Lower leg skin (tissue), 4 donors: ENCODE measurements at regions not wholly inside any gene's neighbourhood (a gene's known extent, or its start where the extent isn't known, plus 50 kb on each side); places are given as distances from the start of the nearest gene placed in this dataset.

Experiments
- DNase-seq, 2 donors: peaks; one replicate each; pipeline ENCODE4 v3.0.0-alpha.2; 2019; ENCODE audit warnings: low spot score in 2 of 2
- H3K4me3 ChIP-seq: fragments of 200-600 bp; sonication (generic); 2 replicates; pipeline ENCODE4 v1.5.1; 2017; ENCODE audit warnings: mild to moderate bottlenecking, low read depth; ENCODE audit not compliant: poor library complexity, severe bottlenecking
- CTCF ChIP-seq, 3 donors: fragments of 450-650 bp; IDR thresholded peaks; one replicate each; pipeline ENCODE4 v1.5.1; 2016; ENCODE audit warnings: antibody characterized with exemption in 3 of 3, mild to moderate bottlenecking in 3 of 3, moderate library complexity in 2 of 3
- POLR2A ChIP-seq, 2 donors: fragments of 450-650 bp; IDR thresholded peaks; one replicate each; pipeline ENCODE4 v1.6.1; 2016 to 2017; ENCODE audit warnings: antibody characterized with exemption in 2 of 2, mild to moderate bottlenecking in 1 of 2, moderate library complexity in 1 of 2
- WGBS, 2 donors: methylation state at CpG; one replicate each; pipeline ENCODE4 v1.1.5; 2018; 5-methylcytosine and 5-hydroxymethylcytosine counted together
- intact Hi-C: fragments of 100-400 bp; cut with DNase I; formaldehyde crosslinking; loops from one replicate; pipeline ENCODE4 v1.15.0; 2023; ENCODE audit warnings: low total_unique reads

DNA sequence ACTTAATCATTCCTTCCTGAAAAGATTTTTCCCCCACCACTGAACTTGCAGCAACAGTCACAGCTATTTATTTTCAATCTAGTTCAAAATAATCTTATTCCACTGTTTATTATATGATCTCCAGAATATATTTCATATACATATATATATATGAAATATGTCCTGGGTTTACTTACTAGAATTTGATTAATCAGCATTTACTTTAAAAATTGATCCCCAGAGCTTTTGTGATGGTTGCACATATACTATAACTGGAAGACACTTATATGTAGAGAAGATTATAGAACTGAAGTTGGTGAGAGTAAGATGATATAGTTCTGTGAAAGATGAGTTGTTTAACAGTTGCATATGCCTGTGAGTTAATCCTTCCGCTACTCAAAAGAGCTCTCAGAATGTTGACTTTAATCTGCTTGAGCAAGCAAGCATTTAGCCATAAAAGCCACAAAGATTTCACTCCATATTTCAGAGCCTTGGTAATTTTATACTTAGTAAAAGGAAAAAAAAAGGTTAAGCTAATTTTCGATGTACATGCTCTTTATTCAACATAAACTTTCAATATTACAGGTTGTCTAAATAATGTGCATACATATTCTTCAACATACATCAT lies 399.3 kb upstream of the CDH9 start:
- DNase-seq = no peak
- TF ChIP-seq CTCF (IDR thresholded peaks at IDR 0.05) (no peak), POLR2A (IDR thresholded peaks at IDR 0.05) (no peak)
- intact Hi-C loops = no loop called here
- 87 to 89% methylated on average over 2 of the region's 2 CpGs for WGBS, 2 donors
- no peak overlapping the region for H3K4me3 ChIP-seq

DNA sequence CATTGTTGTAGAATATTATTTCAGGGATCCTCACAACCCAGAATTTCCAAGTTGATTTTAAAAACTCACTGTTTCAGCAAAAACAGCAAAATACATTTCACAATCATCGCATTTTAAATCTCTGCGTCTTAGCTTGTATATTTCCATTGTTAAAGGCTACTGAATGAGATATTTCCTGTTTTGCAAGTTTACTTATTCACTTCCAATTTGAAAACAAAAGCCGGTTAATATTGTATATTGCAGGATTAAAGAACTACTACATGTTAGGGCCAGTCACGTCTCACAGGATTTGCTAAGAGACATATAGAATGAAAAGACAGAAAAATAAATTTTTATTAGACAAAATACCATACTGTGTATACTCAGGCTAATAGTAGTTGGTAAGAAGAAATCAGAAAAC lies 395.9 kb upstream of the CDH9 start:
- intact Hi-C loops = no loop called here
- no peak for DNase-seq
- TF ChIP-seq POLR2A (IDR thresholded peaks at IDR 0.05) (no peak), CTCF (IDR thresholded peaks at IDR 0.05) (no peak)
- H3K4me3 ChIP-seq = no peak overlapping the region
- WGBS, 2 donors = 47% methylated on average over 4 of the region's 4 CpGs

DNA sequence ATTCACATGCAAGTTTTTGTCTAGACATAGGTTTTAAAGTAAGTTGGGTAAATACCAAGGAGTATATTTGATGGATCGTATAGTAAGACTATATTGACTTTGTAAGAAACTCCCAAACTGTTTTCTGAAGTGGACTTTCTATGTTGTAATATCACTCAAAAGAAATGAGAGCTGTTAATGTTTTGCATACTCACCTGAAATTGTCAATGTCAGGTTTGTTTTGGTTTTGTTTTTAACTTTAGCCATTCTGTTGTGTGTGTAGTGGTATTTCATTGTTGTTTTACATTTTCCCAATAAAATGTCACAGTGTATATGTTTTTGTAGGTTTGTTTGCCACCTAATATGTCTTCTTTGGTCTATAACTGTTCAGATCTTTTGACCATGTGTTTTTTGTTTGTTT lies 375.7 kb upstream of the CDH9 start:
- H3K4me3 ChIP-seq = no peak overlapping the region
- DNase-seq = no peak
- intact Hi-C loops = no loop called here
- 92 to 98% methylated on average over 1 of the region's 1 CpG for WGBS, 2 donors
- TF ChIP-seq POLR2A (IDR thresholded peaks at IDR 0.05) (no peak), CTCF (IDR thresholded peaks at IDR 0.05) (no peak)

DNA sequence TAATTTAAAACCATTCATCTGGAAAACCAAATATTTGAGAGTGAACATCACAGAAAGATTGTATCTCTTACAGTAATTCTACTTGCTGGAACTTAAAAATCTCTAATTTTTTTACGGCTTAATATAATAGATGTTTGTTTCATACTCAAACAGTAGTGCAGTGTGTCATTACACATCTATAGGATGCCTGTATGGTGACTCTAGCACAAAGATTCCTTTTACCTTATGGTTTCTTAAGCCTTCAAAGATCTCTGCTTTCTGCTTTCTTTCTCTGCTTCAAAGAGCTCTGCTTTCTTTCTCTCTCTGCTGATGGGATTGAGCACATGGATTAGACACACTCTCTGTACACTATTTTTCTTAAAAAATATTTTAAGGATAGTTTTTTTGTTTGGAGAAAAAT lies 374.0 kb upstream of the CDH9 start:
- intact Hi-C loops = no loop called here
- H3K4me3 ChIP-seq = no peak overlapping the region
- TF ChIP-seq POLR2A (IDR thresholded peaks at IDR 0.05) (no peak), CTCF (IDR thresholded peaks at IDR 0.05) (no peak)
- WGBS, 2 donors = 81 to 86% methylated on average over 1 of the region's 1 CpG
- DNase-seq = no peak

GRCh38 chr5:27406020-27406419 lies 367.6 kb upstream of the CDH9 start:
- H3K4me3 ChIP-seq = no peak overlapping the region
- intact Hi-C loops = no loop called here
- whole genome bisulfite sequencing, 2 donors = 78 to 85% methylated on average over 1 of the region's 1 CpG
- TF ChIP-seq POLR2A (IDR thresholded peaks at IDR 0.05) = no peak
- TF ChIP-seq CTCF (IDR thresholded peaks at IDR 0.05) = no peak
- no peak for DNase-seq

DNA sequence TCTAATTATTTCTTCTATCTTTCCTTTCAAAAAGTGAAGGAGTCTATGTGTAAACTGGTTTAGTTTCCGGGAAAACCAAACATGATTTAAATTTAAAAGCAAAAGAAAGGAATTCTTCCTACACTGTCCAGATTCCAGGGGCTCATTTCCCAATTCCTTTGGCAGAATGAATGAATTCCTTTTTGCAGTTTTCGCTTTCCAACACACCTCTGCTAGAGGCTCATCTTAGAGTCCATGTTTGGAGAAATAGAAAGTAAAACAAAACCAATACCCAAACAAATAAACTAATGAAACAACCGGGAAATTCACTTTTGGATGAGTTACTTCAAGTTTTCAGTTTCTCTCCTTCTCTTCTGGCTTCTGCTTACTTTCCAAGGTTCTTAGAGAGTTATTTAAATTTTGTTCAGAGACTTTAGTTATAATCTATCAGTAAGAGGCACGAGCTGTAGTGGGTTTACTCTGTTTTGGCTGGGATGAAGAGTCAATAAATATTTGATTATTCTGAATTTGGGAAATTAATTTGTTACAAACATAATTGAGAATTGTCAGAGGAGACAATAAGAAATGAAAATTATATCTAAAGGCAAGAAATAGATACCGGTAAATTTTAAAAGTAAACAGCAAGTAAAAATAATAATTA lies 365.0 kb upstream of the CDH9 start:
- 61 to 67% methylated on average over 5 of the region's 5 CpGs for WGBS, 2 donors
- TF ChIP-seq CTCF (IDR thresholded peaks at IDR 0.05) (no peak), POLR2A (IDR thresholded peaks at IDR 0.05) (no peak)
- intact Hi-C loops = no loop called here
- DNase-seq = no peak
- no peak overlapping the region for H3K4me3 ChIP-seq
